Tibial nerve (tissue), 3 donors: ENCODE measurements at regions not wholly inside any gene's neighbourhood (a gene's known extent, or its start where the extent isn't known, plus 50 kb on each side); places are given as distances from the start of the nearest gene placed in this dataset.

Experiments used
- CTCF ChIP-seq, 5 experiments: fragments of 200-600 bp in 3 of 5; fragments of 450-650 bp in 2 of 5; sonication (generic) in 3 of 5; IDR thresholded peaks; one replicate each; pipeline ENCODE4 v1.5.1; 2016 to 2019; ENCODE audit warnings: antibody characterized with exemption in 5 of 5, mild to moderate bottlenecking in 3 of 5, moderate library complexity in 2 of 5
- POLR2A ChIP-seq, 2 donors: fragments of 450-650 bp; IDR thresholded peaks; one replicate each; pipeline ENCODE4 v1.6.1; 2017; ENCODE audit warnings: antibody characterized with exemption in 2 of 2, mild to moderate bottlenecking in 2 of 2, moderate library complexity in 2 of 2

- TF ChIP-seq CTCF (IDR thresholded peaks at IDR 0.05) (no peak), POLR2A (IDR thresholded peaks at IDR 0.05) (no peak)
Measured at GRCh38 chr13:109376936-109377335, 409.4 kb downstream of the IRS2 start.
